Adrenal gland (tissue), 9 donors: ENCODE measurements at regions not wholly inside any gene's neighbourhood (a gene's known extent, or its start where the extent isn't known, plus 50 kb on each side); places are given as distances from the start of the nearest gene placed in this dataset.
"Not testable (repeated sequence)": the region's sequence is repeated elsewhere in the genome, so short reads cannot be mapped to it uniquely, and the experiment has no call there.

Experiments used
- DNase-seq, 7 donors: peaks; one replicate each; pipeline ENCODE4 v3.0.0-alpha.2; 2019 to 2020
- H3K27ac ChIP-seq, 5 donors: fragments of 200-600 bp; sonication (generic) in 4 of 5; 1 replicate in 3 of 5; 2 replicates in 2 of 5; pipeline versions ENCODE4 v1.5.1 to v1.8.0; 2016 to 2020; ENCODE audit warnings: mild to moderate bottlenecking in 1 of 5
- H3K27me3 ChIP-seq: fragments of 200-600 bp; 2 replicates; pipeline ENCODE4 v1.8.0; 2021
- H3K36me3 ChIP-seq, 2 donors: fragments of 200-600 bp; replicated peaks in 1 of 2; 1 replicate in 1 of 2; 2 replicates in 1 of 2; pipeline versions ENCODE4 v1.5.1 to v1.8.0; 2018 to 2022
- H3K4me1 ChIP-seq, 2 donors: fragments of 200-600 bp; replicated peaks in 1 of 2; 1 replicate in 1 of 2; 2 replicates in 1 of 2; pipeline versions ENCODE4 v1.5.1 to v1.8.0; 2018 to 2021
- H3K4me3 ChIP-seq, 4 donors: fragments of 200-600 bp; sonication (generic) in 3 of 4; one replicate each; pipeline ENCODE4 v1.5.1; 2016 to 2018
- H3K9me3 ChIP-seq, 3 donors: fragments of 200-600 bp; sonication (generic) in 1 of 3; replicated peaks in 1 of 3; 1 replicate in 2 of 3; 2 replicates in 1 of 3; pipeline versions ENCODE4 v1.5.1 to v1.8.0; 2016 to 2021
- WGBS, 4 donors: extraction: QIAGEN DNeasy Blood & Tissue Kit in 2 of 4; methylation state at CpG; one replicate each; pipeline versions ENCODE4 v1.1.5 to v1.1.7; 2013 to 2017; 5-methylcytosine and 5-hydroxymethylcytosine counted together
- intact Hi-C, 2 donors: fragments of 100-400 bp; cut with DNase I; formaldehyde crosslinking; loops; one replicate each; pipeline versions ENCODE4 v1.14.1 to v1.15.0; 2022 to 2023
- small RNA-seq, 2 donors: library from RNA; depleted of rRNA; stranded (forward); fragments of <200 nt; gene quantifications; one replicate each; pipeline ENCODE3, GENCODE V24; 2016
- donor health status: healthy with polysubstance abuse.
- donor health status: Bipolar disorder and iron deficiency.
- donor health status: DM: yes; HTN: yes; CAD: no.
- donor health status: DM: no; HTN: no; CAD: no.
- donor health status: DM: no; HTN: no; CAD: no.

DNA sequence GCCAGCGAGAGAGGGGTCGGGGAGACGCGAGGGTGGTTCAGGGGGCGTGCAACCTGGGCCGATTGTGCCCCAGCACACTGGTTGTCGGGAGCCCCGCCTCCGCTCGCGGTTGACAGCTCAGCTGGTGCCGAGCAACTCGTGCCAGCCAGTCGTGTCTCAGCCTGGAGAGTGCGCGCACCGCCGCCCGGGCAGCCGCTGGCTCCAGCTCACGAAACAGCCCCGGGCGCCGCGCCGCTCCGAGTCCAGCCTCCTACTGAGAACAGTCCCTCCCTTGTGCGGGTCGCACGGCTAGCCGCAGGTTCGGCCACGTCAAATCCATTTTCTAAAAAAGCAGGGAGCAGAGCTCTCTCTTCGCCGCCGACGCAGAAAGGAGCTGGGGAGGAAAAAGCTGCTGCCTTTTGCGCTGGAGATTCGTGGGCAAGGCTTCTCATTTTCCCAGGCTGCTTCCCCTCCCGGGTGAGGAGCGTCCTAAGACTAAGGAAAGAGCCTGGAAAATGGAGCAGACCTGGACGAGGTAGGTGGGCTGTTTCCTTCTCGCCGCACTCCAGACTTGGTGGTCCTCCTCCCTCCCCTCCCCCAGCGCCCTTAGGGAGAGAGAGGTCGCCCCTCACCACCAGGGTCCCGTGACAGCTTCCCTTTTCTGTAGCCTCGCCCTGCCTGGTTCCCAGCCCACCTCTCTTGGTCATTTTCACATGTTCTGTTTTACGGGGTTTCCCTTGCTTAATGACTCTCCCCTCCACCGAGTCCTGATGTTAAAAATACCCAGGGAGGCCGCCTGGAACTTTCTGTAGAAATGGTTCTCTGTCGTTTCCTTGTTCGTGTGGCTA lies 56.7 kb upstream of the SEC22B start:
- H3K36me3 ChIP-seq, DNase-seq, H3K27me3 ChIP-seq, H3K27ac ChIP-seq, intact Hi-C loops, H3K9me3 ChIP-seq, H3K4me1 ChIP-seq, H3K4me3 ChIP-seq: not testable (repeated sequence)
- WGBS, 4 donors, result 0% methylated on average over 1 to 13 of the region's 53 CpGs; no CpG with 5 or more reads in 2 of the 4 donors

DNA sequence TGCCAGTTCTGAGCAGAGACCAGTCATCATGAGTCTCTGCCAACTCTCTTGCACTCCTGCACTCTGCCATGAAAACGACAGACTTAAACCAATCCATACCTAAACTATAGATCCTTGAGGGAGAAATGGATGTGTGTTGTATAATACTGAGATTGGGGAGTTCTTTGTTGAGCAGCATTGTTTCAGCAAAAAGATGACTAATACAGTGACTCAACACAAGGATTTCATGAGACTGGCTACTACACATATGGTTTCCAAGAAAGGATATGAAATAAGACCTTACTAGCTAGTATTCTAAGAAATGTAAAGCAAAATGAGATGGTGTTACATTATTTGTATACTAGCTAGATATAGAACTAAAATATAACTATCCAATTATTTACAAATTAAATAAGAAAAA lies 53.5 kb upstream of the SEC22B start:
- WGBS, 4 donors, result no CpG with 5 or more reads among the region's 1 CpG
- intact Hi-C loops, result not testable (repeated sequence)

More for the DNA sequence above, 53.5 kb upstream of the SEC22B start:
- not testable (repeated sequence) for H3K36me3 ChIP-seq, H3K27ac ChIP-seq, H3K4me1 ChIP-seq, DNase-seq, H3K4me3 ChIP-seq, H3K27me3 ChIP-seq, H3K9me3 ChIP-seq

Small RNA genes in the stretch of these regions (small RNA-seq; reads per million reads assigned to genes)
- gene RF00003, result 0 to 0.17 reads per million in 2 donors
